Gastrocnemius medialis (tissue), 4 donors: ENCODE measurements at regions not wholly inside any gene's neighbourhood (a gene's known extent, or its start where the extent isn't known, plus 50 kb on each side); places are given as distances from the start of the nearest gene placed in this dataset.

Experiments used
- ATAC-seq, 2 donors: fragments of 150-250 bp; one replicate each; pipeline ENCODE4 v1.9.1; 2016
- DNase-seq, 2 donors: peaks; one replicate each; pipeline ENCODE4 v3.0.0-alpha.2; 2019
- H3K27ac ChIP-seq, 4 donors: fragments of 200-600 bp; sonication (generic); 1 replicate in 1 of 4; 2 replicates in 3 of 4; pipeline ENCODE4 v1.5.1; 2016 to 2018; ENCODE audit warnings: mild to moderate bottlenecking in 2 of 4, moderate library complexity in 1 of 4
- H3K27me3 ChIP-seq, 3 donors: fragments of 200-600 bp; sonication (generic) in 2 of 3; 1 replicate in 1 of 3; 2 replicates in 2 of 3; pipeline versions ENCODE4 v1.5.1 to v1.6.0; 2016 to 2019; ENCODE audit warnings: mild to moderate bottlenecking in 1 of 3, moderate library complexity in 1 of 3
- H3K36me3 ChIP-seq, 2 donors: fragments of 200-600 bp; sonication (generic) in 1 of 2; one replicate each; pipeline ENCODE4 v1.5.1; 2017 to 2018
- H3K4me1 ChIP-seq, 2 donors: fragments of 200-600 bp; sonication (generic) in 1 of 2; one replicate each; pipeline ENCODE4 v1.5.1; 2016 to 2017; ENCODE audit warnings: mild to moderate bottlenecking in 2 of 2
- H3K4me3 ChIP-seq, 4 donors: fragments of 200-600 bp; sonication (generic) in 3 of 4; 1 replicate in 1 of 4; 2 replicates in 3 of 4; pipeline ENCODE4 v1.5.1; 2016 to 2019; ENCODE audit warnings: mild to moderate bottlenecking in 2 of 4
- H3K9me3 ChIP-seq, 3 donors: fragments of 200-600 bp; sonication (generic) in 2 of 3; 1 replicate in 1 of 3; 2 replicates in 2 of 3; pipeline ENCODE4 v1.5.1; 2016 to 2019
- CTCF ChIP-seq, 5 experiments: fragments of 450-650 bp in 3 of 5; fragments of 200-600 bp in 2 of 5; sonication (generic) in 2 of 5; IDR thresholded peaks in 4 of 5; conservative IDR thresholded peaks in 1 of 5; 1 replicate in 4 of 5; 2 replicates in 1 of 5; pipeline ENCODE4 v1.5.1; 2016 to 2019; ENCODE audit warnings: antibody characterized with exemption in 5 of 5, mild to moderate bottlenecking in 3 of 5, moderate library complexity in 3 of 5
- POLR2A ChIP-seq, 2 donors: fragments of 450-650 bp; IDR thresholded peaks; one replicate each; pipeline ENCODE4 v1.6.1; 2017; ENCODE audit warnings: antibody characterized with exemption in 2 of 2, mild to moderate bottlenecking in 2 of 2, moderate library complexity in 2 of 2
- in situ Hi-C, 4 donors: fragments of 200-750 bp; cut with MboI; loops; one replicate each; pipeline versions ENCODE4 v1.15.0 to v1.8.0; 2017; ENCODE audit warnings: low sequenced_read_pairs in 4 of 4
- intact Hi-C: fragments of 100-400 bp; cut with DNase I; formaldehyde crosslinking; loops from one replicate; pipeline ENCODE4 v1.15.1; 2023; ENCODE audit warnings: low total_unique reads

GRCh38 chr21:28106370-28106890, 886.2 kb downstream of the LTN1 start:
- no peaks in the 10 kb centered on the region for H3K36me3 ChIP-seq

GRCh38 chr21:28104346-28104745, 888.3 kb downstream of the LTN1 start:
- DNase-seq (no peak), ATAC-seq (no peak)
- Histone ChIP-seq H3K27me3 (no peaks in the 10 kb centered on the region), H3K36me3 (no peaks in the 10 kb centered on the region), H3K9me3 (no peaks in the 10 kb centered on the region), H3K4me1 (peaks cover 21 to 23% of the 10 kb centered on the region in 2 donors), H3K27ac (peak overlapping the region in 2 of 4 donors; percentile 8 to 23), H3K4me3 (no peak overlapping the region)
- in situ Hi-C loops (no loop called here), intact Hi-C loops (loop anchor here (10.0 kb wide), 1 partner anchor 110 kb away; no protein-coding TSS in a partner anchor)
- TF ChIP-seq POLR2A (IDR thresholded peaks at IDR 0.05) = no peak

More at GRCh38 chr21:28106370-28106890, 886.2 kb downstream of the LTN1 start:
- Histone ChIP-seq H3K9me3 (no peaks in the 10 kb centered on the region), H3K27me3 (no peaks in the 10 kb centered on the region), H3K4me1 (peaks cover 17 to 18% of the 10 kb centered on the region in 2 donors), H3K4me3 (no peak overlapping the region), H3K27ac (no peak overlapping the region)
- ATAC-seq = no peak
- no peak for DNase-seq
- TF ChIP-seq CTCF (IDR thresholded peaks at IDR 0.05 in 4 of 5, conservative IDR thresholded peaks at IDR 0.05 in 1 of 5) = no peak
- TF ChIP-seq POLR2A (IDR thresholded peaks at IDR 0.05) = no peak
- intact Hi-C loops = loop anchor here (10.0 kb wide), 1 partner anchor 108 kb away; no protein-coding TSS in a partner anchor
- in situ Hi-C loops = no loop called here

- TF ChIP-seq POLR2A (IDR thresholded peaks at IDR 0.05) (no peak), CTCF (IDR thresholded peaks at IDR 0.05 in 4 of 5, conservative IDR thresholded peaks at IDR 0.05 in 1 of 5) (no peak)
- Histone ChIP-seq H3K27me3 (no peaks in the 10 kb centered on the region), H3K4me3 (no peak overlapping the region), H3K27ac (peak overlapping the region in 3 of 4 donors; percentile 55 to 81 (median 76)), H3K36me3 (no peaks in the 10 kb centered on the region), H3K9me3 (no peaks in the 10 kb centered on the region), H3K4me1 (peaks cover 28 to 30% of the 10 kb centered on the region in 2 donors)
- intact Hi-C loops (loop anchor here (10.0 kb wide), 1 partner anchor 114 kb away; no protein-coding TSS in a partner anchor), in situ Hi-C loops (no loop called here)
- ATAC-seq (no peak), DNase-seq (no peak)
These were observed 892.3 kb downstream of the LTN1 start for GRCh38 chr21:28100366-28100765.

- DNase-seq (peak; percentile 71 to 79), ATAC-seq (peak; percentile 100)
- intact Hi-C loops (no loop called here), in situ Hi-C loops (no loop called here)
- Histone ChIP-seq H3K27me3 (no peaks in the 10 kb centered on the region), H3K36me3 (no peaks in the 10 kb centered on the region), H3K27ac (peak overlapping the region; percentile 67 to 81 (median 78)), H3K4me1 (peaks cover 22 to 24% of the 10 kb centered on the region in 2 donors), H3K9me3 (no peaks in the 10 kb centered on the region), H3K4me3 (no peak overlapping the region)
- no peak for TF ChIP-seq CTCF (IDR thresholded peaks at IDR 0.05 in 4 of 5, conservative IDR thresholded peaks at IDR 0.05 in 1 of 5)
- no peak for TF ChIP-seq POLR2A (IDR thresholded peaks at IDR 0.05)
These were observed 893.5 kb downstream of the LTN1 start for GRCh38 chr21:28099001-28099705.

GRCh38 chr21:28091466-28091865, 901.2 kb downstream of the LTN1 start:
- H3K4me1 ChIP-seq = no peaks in the 10 kb centered on the region
- intact Hi-C loops (no loop called here), in situ Hi-C loops (no loop called here)
- no peak for DNase-seq
- H3K27me3 ChIP-seq = no peaks in the 10 kb centered on the region
- peak overlapping the region in 2 of 4 donors; percentile 10 to 49 for H3K27ac ChIP-seq
- no peaks in the 10 kb centered on the region for H3K9me3 ChIP-seq
- H3K36me3 ChIP-seq = no peaks in the 10 kb centered on the region
- H3K4me3 ChIP-seq = no peak overlapping the region
- no peak for ATAC-seq
- TF ChIP-seq CTCF (IDR thresholded peaks at IDR 0.05 in 4 of 5, conservative IDR thresholded peaks at IDR 0.05 in 1 of 5) (no peak), POLR2A (IDR thresholded peaks at IDR 0.05) (no peak)
